GM18861 (cell line): ENCODE measurements at regions not wholly inside any gene's neighbourhood (a gene's known extent, or its start where the extent isn't known, plus 50 kb on each side); places are given as distances from the start of the nearest gene placed in this dataset.
"Not testable (repeated sequence)": the region's sequence is repeated elsewhere in the genome, so short reads cannot be mapped to it uniquely, and the experiment has no call there.

Experiments used
- ATAC-seq: cut with Tn5 transposase; IDR thresholded peaks from one replicate; pipeline ENCODE4 v1.9.1; 2021; ENCODE audit not compliant: unreplicated experiment

DNA sequence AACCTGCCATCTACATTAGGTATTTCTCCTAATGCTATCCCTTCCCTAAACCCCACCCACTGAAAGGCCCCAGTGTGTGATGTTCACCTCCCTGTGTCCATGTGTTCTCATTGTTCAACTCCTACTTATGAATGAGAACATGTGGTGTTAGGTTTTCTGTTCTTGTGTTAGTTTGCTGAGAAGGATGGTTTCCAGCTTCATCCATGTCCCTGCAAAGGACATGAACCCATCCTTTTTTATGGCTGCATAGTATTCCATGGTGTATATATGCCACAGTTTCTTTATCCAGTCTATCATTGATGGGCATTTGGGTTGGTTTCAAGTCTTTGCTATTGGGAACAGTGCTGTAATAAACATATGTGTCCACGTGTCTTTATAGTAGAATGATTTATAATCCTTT is 149.2 kb downstream of the PCDH7 start:
- ATAC-seq, result not testable (repeated sequence)

DNA sequence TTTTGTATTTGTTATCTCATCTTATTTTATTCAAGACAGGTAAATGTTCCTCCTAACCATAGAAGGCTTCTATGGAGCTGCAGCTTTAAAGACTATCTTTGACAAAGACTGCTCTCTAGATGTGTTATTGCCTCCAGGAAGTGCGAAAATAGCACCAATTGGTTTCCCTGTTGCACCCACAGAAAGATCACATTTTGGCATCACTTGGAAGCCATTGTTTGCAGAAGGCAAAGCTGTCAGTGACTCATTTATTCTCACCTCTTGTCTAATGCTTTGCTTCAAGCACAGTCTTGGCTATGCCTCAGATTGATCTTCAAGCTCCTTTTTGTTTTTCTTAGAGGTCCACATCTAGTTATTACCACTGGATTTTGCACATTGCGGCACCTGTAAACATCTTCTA is 150.3 kb downstream of the PCDH7 start:
- ATAC-seq, result no peak

DNA sequence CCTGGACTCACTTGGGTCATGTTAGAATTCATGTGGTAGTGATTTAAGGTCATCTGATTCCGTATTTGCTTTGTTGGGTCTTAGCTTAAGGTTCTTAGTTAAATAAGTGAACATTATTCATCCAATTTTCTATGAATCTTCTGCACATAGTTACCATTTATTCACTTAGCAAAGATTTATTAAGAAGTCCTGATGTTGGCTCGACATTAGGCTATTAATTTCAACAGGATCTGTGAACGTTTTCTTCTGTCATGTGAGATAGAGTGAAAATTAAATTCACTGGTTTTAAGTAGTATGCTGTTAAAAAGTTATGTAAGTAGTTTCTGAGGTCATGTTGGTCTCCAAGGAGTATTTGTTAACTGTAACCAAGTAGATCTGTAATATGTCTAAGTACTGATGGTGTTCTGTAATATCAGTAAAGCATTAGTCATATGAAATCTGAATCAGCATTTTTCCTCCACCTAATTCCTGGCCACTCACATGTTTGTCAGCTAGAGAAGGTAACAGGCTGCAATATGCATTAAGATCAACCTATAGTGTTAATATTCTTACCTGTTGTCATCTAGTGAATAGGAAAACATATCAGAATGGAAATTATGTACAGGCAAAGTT is 155.6 kb downstream of the PCDH7 start:
- ATAC-seq, result no peak

DNA sequence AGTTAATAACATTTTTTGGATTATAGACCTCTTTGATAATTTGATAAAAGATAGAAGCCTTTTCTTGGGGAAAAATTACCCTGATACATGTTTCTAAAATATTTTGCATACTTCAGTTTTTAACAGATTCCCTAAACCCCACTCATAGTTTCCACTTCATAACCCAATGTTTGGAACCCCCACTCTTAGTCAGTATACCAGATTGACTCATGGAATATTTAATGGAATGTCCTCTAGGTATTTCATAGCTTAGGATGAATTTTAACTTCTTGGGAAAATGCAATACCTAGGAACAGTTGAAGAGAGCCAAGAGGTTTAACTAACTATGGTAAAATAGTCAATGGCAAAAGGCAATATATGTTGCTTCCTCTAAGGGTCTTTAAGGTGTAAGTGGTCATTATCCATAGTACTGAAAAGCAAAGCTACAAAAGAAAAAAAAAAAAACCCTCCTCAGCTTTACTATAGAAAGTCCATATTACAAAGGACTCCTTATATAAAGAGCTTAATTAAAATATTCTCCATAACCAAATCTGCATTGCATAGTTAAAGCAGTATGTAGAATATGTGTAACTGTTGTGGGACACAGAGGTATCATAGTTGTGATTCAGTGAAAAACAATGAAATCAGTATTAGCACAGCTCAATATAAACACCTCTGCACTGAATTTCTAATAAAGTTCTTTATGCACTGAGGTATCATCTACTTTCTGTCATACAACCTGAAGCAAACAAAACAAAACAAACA is 159.9 kb downstream of the PCDH7 start:
- ATAC-seq, result no peak

DNA sequence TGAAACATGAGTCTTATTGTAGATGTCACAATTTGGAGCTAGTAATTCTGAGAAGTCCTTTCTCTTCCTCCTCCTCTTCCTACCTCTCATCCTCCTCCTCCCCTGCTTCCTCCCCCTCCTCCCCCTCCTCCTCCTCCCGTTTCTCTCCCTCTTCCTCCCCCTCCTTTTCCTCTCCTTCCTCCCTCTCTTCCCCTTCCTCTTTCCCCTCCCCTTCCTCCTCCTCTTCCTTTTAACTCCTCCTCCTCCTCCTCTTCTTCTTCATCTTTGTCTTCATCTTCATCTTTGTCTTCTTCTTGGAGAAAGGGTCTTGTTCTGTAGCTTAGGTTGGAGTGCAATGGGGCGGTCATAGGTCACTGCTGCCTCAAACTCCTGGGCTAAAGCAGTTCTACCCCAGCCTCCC is 161.8 kb downstream of the PCDH7 start:
- ATAC-seq, result no peak

DNA sequence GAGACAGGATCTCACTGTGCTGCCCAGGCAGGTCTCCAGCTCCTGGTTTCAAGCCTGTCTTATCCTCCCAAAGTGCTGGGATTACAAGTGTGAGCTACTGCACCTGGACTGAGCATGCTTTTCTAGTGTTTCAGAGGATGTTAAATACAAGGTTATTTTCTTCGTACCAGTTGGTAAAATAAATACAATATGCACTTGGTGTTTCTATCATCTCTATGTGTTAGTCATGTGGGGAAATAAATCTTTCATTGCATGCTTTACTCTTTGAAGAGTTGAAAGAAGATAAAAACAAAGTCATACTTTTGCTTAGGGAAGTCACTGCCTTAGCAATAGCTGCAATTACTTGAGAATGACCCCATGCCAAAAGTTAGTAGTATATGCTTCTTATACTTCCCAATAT is 162.3 kb downstream of the PCDH7 start:
- ATAC-seq, result no peak

DNA sequence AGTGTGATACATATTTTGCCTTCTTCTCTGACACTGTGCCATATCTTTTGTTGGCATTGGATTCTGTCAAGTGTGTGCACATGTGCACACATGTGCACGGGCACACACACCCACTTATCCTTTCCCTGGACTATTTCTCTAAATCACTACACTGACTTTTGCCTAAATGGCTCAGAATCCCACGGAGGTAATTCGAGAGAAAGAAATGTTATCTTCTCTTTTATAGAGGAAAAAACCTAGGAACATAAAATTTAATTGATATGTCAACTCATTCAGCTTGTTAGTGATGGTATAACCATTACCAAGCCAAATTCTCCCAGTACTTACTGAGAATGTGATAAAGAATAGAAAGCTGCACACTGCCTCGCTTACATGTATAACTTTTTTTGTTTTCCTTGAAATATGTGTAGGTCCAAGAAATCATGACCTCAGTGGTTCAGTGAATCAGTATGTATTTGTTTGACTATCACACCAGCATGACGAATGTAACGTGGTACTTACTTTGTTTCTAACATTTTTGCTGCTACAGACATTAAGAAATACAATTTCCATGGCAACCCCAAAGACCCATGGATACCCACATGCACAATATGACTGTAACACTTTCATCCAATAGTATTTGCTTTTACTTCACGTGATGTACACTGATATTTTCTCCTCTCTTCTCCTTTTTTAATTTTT is 163.0 kb downstream of the PCDH7 start:
- no peak for ATAC-seq

DNA sequence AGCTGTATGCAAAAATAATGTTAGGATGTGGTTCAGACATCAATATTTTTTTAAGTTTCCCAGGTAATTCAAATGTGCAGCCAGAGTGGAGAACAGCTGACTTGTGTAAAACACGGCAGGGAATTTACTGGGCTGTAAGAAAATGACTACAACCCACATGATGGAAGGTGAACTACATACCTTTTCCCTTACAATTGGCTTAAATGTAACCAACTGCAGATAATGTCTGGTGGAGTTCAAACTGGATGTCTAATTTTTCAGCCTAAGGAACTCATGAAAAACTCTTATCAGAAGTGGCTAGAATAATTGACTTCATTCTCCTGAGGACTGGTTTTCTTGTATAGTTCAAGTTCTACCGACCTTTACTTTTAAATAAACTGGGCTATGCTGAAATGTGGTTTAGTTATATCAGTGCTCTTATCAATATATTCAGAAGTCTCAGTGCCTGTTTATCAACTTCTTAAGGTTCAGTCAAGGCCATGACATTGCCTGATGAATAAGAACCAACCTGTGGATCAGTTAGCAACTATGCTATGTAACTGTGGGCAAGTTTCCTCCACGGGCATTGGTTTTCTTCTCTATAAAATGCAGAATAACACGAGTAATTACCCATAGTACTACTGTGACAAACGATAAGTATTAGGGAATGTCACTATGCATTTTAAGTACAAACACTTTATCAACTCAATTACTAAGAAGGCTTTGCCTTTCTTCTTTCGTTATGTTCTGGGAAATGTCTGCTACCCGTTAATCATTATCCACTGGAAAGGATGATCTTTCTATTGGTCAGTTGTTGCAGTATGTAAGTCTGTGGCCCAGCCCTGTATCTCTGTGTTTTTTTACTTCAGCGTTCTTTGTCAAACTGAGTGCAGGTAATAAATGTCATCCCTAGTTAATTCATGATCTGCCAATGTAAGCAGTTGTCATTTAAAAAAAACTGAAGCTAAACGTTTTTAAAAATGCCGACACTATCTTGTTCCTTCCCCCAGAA is 181.6 kb downstream of the PCDH7 start:
- ATAC-seq, result no peak

DNA sequence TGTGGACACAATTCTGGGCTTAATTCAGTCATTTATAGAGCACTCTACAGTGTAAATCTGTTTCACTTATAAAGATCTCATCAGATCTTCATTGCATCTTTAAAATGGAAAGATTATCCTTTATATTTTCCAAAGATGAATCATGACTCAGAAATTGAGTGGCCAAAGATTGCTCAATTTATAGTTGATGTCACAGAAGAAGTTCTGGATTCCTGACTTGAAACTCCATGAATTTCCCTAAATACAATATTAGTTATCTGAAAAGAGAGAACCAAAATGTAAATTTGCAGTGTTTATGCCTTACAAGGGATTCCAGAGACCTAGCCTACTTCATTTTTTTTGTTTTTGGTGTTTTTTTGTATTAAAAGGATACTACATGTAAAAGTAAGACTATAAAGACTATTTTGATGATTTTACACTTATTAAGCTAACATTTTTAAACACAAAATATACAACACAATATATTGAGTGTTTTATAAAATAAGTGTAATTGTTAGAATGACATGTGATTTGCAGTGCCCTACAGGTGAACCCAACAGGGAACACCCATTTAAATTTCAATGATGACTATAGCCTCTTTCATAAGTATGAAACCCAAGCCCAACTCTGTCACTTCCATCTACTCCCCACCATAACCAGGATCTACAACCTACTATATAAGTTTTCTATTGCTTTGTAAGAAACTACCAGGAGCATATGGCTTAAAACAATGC is 183.5 kb downstream of the PCDH7 start:
- no peak for ATAC-seq

DNA sequence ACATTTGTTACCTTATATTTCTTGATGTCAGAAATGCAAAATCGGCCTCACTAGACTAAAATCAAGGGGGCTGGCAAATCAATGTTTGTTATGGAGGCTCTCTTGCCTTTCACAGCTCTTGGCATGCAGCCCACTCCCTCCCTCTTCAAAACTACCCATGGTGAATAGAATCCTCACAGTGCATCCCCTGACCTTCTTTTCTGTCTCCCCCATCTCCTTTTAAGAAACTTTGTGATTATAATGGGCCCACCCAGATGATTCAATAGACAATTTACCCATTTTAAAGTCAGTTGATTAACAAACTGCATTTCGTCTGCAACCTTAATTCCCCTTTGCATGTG is 184.0 kb downstream of the PCDH7 start:
- ATAC-seq, result no peak

DNA sequence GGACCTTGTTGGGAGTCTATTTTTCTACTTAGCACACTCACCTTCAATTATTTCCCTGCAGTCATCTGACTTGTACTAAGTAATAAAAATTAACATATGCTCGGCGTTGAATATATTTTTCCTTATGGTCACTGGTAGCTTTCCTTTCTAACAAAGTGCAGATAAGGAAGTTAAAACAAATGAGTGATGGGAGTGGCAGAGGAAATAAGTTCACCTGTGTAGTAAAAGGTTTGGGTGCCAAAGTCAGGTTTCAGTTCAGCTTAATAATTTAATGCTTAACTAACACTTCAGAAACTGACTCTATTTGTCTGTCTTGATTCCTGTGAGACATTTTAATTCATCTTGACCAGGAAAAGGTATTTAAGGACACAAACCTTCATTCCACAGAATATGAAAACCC is 184.4 kb downstream of the PCDH7 start:
- no peak for ATAC-seq

DNA sequence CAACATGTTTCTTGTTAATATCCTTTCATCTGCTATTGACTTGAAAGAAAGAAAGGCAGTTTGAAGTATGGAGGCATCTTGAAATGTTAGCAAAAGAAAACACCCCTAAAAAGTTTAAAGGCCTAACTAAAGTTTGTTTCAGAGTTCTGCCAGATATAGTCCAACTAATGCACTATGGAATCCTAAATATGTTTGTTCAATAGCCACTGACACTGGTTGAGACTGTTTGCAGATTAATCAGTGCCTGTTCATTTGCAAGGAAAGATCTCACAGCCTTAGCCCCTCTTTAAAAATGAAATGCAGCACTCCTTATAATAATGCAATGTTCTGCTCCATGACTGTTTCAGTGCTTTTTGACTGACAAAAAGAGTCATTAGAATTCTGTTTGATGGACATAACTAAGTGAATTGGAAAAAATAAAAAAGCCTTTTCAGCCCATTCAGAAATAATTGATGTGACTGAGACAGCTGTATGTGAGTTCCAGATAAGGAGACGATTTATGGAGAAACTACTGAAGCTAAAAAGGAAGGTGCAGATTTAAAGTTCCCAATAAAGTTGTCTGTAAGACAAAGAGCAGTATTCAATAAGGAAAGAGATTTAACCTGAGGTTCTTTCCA is 192.0 kb downstream of the PCDH7 start:
- ATAC-seq, result no peak

DNA sequence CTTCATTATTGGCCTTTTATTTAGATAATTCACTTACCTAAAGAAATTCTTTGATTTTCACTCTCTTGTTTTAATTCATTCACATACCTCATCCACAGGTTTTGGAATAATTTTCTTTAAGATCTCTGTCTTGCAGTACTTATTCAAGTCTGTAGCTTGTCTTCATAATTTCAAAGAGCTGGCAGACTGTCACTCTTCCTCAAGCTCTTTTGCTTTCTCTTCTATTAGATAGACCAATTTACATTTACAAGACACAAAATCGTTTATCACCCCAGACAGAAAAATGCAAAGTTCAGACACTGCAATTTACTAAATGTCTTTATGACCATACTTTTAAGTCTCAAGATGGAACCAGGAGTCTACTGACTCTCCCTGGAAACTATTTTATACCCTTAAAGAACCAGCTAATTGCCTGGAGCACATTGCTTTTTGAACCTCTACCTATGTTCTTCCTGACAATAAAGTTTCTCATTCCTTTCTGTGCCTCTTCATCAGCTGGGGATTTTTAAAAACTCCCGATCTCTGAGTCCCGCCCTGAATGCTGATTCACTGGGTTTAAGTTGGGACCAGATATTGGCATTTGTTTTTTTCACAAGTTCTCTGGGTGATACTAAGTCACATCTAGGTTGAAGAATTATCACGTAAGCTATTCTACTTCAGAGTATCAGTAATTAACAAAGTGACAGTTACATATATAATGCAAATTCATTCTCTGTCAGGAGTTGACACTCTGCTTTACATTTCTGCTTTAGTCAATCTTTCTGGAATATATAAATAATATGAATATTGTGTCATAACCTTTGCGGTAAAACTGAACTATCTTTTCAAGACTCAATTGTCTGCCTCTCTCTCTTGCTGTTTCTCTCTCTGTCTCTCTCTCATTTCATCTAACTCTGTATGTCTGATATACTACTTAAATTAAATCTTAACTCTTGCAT is 196.4 kb downstream of the PCDH7 start:
- ATAC-seq, result no peak

DNA sequence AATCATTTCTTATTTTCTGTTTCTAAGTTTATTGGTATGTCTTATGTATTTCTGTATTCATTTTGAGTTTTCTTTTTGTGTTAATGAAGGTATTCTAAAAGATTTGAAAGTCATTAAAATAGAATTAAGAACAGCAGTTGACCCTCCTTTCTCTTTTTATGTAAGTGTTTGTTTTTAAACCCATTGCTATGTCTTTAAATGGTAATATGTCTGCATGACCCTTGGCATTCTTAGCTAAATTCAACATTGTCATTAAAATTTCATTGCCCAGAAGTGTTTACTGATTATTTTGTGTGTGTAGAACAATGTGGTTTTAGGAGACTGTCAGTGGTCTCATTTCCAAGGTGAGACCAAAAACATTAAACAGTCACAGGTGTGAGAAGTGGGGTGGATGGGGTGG is 197.8 kb downstream of the PCDH7 start:
- ATAC-seq, result no peak

DNA sequence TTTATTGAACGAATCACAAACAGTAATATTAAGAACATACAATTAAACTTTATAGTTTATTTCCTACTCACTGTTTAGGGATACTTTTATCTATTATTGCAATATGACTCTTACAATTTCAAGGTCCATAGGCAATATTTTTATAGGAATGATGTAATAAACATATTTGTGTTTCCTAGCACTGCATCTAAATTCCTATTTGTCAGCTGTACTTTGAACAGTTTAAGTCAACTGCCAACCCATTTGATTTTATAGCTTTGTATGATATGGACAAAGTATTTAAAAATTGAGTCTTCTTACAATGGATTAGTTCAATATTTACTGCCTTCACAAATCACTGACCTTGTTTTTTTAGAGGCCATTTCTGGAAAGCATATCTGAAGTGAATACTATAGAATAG is 199.3 kb downstream of the PCDH7 start:
- no peak for ATAC-seq

DNA sequence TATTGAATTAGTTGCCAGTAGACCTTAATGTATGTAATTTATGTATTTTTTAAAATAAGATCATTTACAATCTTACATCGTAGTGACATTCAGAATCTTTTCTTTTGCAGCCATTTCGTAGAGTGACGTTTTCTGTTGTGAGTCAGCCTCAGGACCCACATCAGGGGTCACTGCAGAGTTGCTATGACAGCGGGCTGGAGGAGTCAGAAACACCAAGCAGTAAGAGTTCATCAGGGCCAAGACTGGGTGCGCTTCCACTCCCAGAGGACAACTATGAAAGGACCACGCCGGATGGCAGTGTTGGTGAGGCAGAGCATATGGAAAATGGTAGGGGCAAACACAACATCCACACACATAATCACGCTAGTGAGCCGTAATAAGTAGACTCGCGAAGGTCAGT is 199.9 kb downstream of the PCDH7 start:
- ATAC-seq, result no peak

DNA sequence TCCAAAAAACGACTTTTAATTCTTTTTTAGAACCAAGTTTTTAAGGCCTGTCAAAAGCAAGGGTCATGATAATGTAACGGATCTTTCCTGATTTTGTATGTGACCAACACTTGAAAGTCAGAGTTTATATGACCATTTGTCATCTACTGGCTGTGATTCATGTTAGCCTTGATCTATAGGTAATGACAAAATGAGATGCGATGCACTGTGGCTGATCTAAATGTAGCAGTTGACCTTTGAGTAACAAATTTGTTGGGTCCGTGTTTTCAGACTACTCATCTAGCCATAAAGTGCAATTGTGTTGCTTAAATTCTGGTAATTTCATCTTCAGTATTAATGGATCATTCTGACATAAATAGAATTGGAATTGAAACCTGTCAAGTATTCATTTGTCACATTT is 202.5 kb downstream of the PCDH7 start:
- ATAC-seq, result no peak

DNA sequence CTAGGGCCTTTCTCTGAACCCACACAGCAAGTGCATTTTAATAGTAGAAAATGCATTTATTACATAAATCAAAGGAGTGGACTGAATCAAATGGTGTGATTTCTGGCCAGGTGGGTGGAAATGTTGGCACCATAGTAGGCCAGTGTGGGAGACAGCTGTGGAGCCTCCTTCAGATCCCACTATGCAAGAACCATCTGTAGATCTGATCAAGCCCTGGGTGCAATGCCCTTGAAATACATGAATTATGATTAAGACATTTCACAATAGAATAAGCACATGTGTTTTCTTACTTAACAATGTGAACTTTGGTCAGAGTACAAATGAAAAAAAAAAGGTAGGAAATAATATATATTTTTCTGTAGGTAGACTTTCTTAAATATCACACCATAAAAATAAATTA is 204.3 kb downstream of the PCDH7 start:
- ATAC-seq, result no peak

DNA sequence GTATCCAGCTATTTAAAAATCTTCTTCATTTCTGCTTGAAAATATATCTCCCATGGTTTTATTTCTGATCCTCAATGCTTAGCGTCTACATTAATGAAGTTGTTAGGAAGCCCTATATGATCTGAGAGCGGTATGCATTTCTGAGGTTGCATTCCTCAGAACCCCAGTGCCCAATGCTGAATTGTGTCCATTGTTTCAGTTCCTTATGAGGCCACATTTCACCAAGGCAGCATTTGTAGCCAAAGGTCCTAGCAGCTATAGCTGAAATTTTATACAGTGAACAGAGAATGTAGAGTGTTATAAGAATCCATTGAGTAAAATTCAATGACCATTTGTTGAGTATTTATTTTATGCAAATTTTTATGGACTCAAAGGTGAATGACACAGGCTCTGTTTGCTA is 209.5 kb downstream of the PCDH7 start:
- ATAC-seq, result no peak
